Ammon's horn (tissue), 1 donor: ENCODE measurements at regions not wholly inside any gene's neighbourhood (a gene's known extent, or its start where the extent isn't known, plus 50 kb on each side); places are given as distances from the start of the nearest gene placed in this dataset.

ENCODE experiments used
- DNase-seq: peaks from one replicate; pipeline ENCODE4 v3.0.0-alpha.2; 2016; ENCODE audit warnings: low spot score

DNA sequence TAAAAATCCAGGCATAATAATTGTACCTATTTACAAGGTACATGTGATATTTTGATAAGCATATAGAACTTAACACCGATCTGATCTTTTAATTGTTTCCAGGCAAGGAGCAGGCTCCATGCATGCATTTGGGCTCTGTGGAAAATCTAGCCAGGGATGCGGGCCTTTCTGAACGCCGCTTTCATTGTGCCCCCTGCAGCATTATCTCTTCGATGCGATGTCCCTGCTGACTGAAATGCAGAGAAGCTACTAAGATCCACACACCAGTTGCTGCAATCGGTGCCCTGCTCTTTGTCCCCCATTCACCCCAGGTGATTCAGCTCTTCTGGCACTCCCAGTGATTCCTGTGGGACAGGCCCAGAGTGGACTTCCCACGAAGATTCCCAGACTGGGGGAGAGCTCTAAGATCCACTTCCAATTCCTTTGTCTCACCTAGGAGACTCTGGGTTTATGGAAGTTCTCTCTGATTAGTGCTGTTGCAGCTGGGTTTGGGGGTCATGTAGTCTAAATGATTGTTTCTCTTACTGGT is 254.3 kb upstream of the AGA start:
- DNase-seq: no peak

DNA sequence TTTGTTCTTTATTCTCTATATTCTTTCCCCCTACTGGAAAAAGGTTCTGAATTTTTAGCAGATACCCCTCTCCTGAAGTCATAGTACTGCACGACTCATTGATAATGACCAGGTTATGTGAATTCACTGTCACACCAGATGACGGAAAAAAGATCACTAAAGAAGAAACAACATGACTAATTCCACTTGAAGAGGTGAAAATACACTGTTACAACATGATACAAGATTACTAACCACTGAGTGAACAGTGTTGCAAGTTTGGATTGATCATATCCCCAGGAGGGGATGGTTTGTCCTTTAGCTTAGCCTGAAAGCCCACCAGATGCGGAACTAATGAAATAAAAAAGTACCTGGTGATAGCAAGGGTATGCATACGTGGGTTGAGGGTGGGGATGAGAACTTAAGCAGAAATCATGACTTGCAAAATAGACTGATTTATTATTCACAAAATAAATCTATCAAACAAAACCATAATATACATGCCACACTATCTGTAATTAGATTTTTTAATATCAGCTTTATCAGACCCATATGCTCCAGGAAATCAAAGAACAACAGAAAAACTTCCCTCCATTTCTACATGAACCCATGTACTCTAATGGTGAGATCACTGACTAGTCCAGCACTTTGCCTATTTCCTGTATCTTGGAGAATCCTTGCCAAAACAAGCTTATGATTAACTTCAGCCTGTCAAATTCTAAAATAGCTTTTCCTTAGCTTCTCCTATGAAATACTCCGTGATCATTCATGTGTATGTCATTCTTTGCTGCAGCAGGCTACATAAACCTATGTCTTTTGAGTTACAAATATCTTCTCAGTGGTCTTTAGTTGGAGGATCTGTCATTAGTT is 257.4 kb upstream of the AGA start:
- DNase-seq: no peak

DNA sequence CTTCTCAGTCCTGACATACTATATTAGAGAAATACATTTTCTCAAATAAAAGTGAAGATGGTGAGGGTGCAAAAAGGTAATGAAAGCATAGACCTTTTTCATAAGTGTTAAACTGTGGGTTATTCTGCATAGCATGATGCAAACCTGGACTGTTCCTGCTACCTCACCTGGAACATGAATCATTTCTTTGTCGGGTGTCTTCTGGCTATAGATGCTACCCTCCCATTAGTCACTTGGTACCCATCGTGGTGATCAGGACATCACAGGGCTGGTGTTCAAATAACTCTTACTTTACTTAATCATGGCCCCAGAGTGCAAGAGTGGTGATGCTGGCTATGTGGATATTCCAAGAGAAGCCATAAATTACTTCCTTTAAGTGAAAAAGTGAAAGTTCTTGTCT is 264.7 kb upstream of the AGA start:
- DNase-seq: no peak

DNA sequence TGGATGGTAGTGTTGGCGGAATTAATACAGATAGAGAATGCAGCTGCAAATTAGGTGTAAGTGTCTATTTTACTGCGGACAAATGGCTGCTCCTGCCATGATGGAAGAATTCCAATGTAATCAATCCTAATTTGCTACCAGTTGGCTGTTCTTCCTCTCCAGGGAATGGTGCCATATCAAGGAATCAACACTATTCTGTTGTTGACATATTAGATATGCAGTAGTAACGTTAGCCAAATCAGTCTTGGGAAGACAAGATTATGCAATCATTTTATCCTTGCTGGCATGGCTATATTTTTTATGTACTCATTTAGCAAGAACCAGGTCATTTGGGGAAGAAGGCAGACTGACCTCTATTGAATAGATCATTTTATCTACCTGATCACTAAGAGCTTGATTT is 271.2 kb upstream of the AGA start:
- no peak for DNase-seq

DNA sequence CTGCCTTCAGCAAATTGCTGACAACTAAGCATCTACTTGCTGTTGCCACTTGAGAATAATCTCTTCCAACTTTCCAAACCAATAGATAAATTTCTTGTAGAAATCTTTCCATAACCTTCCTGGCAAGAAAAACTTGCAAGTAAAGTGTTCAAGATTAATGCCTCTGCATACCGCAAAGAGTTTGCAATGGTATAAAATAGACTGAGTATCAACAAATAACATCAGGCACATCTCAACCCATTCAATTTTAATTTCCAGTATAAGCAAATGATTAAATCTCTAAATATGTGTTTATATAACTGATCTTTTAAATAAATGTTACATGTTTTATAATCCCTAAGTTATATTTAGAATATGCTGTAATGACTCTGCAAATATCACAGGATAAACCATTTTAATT is 275.2 kb upstream of the AGA start:
- no peak for DNase-seq

DNA sequence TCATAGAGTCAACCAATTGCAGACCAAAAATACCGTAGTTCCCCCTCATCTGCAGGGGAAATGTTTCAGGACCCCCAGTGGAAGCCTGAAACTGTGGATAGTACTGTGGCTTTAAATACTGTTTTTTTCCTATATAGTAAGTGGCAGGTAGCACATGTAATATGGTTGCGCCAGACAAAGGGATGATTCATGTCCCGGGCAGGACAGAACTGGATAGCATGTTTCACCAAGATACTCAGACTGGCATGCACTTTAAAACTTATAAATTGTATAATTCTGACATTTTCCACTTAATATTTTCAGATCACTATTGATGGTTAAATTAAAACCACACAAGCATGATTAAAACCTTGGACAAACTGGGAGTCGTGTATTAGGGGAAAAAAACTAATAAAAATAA is 276.3 kb upstream of the AGA start:
- no peak for DNase-seq

DNA sequence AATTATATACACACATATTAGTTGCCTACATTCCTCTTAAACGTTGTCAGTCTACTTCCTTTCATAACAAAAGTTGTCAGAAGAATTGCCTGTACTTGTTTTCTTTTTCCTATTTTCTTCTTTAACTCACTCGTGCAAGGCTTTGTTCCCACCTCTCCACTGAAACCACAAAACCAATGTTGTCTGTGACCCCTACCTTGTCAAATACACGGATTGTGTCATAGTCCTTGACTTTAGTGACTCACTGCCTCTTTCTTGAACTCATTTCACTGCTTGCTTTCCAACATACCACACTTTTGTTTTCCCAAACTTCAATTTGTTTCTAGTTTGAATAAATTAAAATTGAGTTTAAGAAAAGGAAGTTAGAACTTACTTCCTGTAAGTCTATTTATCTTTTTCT is 283.9 kb upstream of the AGA start:
- no peak for DNase-seq

DNA sequence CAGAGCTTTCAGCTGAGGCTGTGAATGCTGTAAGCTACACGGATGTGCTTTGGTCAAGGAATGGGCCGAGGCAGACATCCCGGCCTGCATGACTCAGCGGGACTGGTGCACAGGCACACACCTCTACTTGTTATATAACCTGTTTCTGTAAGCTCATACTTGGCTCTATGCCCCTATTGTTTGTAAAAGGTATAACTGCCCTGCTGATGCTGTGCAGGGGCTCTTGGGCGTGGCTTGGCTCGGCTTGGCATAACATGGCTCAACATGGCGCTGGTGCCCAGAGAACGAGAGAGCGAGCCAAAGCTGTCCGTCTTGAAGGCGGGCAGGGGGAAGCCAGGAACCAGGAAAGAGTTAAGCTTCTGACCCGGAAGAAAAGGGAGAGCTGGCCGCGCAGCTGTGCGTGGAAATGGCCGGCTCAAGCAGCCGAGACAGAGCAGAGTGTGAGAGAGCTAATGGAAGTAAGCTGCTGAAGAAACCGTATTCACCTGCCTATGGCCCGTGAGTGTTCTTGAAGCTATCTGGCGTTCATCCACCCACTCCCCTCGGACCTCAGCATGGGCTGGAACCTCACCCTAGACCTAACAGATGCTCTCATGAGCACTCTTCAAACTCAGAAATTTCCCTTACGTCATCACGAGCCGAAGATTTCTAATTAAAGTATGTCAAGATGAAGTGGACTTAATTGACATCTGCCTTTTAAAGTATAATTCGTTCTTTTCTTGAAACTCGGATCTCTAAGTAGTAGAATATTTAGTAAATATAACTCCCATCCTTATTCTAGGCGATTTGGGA is 286.3 kb upstream of the AGA start:
- DNase-seq: no peak

DNA sequence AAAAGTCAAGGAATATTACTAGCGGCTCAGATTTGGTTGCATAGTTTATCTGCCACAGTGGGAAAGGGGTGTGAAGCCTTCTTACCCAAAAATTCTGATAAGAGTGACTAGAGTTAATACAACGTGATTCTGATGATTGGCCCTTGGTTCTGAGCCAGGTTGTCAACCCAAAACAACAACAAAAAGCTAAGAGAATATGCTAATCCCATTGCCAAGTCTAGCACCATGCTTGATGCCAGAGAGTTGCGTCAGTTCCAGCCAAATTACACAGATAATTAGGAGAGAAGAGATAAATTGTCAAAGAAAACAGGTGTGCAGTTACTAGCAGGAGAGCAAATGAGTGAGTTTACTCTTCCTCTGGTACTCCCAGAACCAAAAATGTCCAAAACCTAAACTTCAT is 287.4 kb upstream of the AGA start:
- no peak for DNase-seq

DNA sequence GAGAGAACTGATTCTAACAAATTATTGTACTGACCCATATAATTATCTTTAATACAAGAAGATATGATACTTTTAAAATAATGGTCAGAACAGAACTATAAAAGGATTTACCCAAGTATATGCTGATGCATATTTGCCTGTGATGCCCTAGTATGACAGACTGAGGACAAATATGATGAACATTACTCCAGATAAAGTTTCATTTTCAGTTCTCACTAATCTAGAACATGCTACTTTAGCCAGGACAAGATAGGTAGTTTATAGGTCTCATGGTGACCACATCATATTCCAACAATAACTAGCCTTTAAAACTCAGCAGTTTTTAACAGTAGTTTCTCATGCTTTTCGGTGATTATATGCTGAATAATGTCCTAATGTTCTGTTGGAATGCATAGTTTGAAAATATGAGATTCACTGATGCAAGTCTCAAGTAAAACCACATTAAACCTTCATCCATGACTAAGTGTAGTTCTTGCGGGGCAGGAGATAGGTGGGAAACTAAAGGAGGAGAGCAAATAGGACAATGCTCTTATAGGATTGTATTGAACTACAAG is 295.2 kb upstream of the AGA start:
- DNase-seq: no peak

DNA sequence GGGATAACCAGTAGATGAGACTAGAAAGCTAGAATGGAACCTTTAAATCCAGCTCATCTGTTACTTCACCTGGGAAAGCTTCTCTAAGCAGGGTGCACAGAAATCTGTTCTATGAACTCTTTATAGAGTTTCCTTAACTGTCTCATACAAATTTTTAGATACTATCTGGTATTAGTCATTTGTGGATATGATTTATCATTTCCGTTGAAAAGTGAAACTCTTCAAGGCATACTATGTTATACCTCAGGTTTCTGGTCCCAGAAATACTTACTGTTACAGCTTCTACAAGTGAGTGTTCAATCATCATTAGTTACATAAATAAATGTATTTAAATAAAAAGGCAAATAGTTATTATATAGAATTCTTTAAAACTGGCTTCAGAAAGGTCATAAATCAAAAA is 298.3 kb upstream of the AGA start:
- no peak for DNase-seq

DNA sequence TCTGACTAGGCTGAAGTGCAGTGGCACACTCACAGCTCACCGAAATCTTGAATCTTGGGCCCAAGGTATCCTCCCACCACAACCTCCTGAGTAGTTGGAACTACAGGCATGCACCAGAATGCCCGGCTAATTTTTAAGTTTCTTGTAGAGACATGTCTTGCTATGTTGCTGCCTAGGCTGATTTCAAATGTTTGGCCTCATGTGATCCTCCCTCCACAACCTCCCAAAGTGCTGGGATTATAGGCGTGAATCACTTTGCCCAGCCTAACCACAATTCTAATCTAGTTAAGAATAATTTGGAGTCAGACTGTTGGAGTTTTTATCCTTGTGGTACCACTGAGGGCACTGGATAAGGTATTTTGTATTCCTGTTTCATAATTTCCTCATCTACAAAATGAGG is 317.5 kb upstream of the AGA start:
- no peak for DNase-seq

DNA sequence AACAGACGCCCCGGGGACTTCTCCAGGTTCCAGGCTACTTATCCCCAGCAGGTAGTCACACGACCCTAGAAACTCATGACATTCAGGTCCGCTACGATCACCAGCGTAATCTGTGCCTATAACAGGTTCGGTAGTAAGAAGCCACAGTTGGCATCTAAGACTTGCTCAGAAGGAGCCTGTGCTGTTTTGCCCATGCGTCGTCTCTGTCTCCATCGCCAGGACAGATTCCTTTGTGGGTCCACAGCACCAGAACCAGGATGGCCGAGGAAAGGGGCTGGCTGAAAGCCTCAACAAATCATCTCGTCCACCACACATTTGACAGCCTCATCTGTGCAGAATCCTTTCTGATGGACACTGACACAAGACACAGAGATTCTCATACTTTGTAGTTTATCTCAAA is 319.5 kb upstream of the AGA start:
- DNase-seq: no peak

DNA sequence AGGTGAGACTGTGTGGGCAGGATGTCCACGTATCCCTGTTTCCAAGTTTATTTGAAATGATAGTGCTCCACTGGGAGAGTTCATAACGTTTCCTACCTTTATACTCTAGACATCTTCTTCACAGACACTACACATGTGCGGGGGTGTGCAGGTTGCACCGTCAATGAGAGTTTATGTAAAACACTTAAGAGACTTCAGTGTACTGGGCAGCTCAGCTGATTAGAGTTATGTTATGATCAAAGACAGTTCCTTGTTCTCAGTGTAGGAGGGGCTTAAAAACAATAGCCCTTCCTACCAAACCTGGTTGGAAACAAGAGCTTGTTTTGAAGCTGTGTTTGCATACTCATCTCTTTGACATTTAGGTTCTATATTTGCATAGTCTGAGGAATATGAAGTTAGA is 326.9 kb upstream of the AGA start:
- DNase-seq: no peak

DNA sequence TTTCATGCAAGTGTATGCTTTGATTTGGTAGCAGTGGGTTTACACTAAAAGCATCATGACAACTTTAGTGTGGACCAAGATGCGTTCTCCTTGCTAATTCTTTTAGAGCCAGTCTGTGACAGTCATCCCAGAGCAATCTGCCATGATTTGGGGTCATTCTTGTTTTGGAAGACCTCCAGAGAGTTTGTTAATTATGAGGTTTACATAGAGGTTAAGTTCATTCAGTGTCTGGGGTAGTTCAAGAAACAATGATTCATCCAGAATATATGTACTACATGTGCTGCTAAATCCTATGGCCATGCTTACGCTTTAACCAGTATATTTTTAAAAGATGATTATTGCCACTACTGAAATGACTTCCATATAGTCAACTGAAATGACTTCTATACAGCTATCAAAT is 328.5 kb upstream of the AGA start:
- DNase-seq: no peak

DNA sequence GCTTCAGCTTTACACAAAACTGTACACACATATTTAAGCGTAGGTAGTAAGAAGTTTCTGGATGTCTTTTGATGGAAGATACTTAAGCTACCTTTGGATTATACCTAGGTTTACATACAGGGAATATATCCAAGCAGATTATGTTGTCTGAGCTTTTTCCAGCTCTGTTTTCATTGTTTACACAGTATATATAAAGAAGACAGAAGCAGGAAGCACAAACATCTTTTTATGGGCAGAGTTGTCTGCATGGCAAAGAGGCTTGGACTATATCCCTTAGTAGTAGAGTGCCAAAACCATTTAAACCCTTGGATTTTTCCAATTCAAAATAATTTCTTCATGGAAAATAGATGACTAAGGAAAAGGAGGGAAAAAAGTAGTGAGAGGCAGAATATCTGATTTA is 329.4 kb upstream of the AGA start:
- DNase-seq: no peak

DNA sequence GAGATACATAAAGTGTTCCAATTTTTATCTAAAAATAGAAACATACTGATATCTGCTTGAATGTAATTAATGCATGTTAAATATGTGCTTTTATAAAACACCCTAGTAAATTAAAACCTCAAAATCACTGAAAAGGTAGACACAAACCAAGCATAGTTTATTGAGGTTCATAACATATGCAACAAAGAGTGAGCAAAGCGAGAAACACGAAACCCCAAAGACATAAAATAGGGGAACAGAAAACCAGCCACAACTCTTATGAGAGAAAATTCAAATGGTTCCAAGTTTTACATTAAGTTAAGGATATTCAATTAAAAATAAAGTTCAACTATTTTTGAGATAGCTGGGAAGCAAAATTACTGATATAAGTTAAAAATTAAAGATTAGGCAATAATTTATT is 336.4 kb upstream of the AGA start:
- DNase-seq: no peak

DNA sequence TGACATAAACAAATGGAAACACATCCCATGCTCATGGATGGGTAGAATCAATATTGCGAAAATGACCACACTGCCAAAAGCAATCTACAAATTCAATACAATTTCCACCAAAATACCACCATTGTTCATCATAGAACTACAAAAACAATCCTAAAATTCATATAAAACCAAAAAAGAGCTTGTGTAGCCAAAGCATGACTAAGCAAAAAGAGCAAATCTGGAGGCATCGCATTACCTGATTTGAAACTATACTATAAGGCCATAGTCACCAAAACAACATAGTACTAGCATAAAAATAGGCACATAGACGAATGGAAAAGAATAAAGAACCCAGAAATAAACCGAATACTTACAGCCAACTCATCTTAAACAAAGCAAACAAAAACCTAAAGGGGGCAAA is 342.8 kb upstream of the AGA start:
- DNase-seq: no peak

DNA sequence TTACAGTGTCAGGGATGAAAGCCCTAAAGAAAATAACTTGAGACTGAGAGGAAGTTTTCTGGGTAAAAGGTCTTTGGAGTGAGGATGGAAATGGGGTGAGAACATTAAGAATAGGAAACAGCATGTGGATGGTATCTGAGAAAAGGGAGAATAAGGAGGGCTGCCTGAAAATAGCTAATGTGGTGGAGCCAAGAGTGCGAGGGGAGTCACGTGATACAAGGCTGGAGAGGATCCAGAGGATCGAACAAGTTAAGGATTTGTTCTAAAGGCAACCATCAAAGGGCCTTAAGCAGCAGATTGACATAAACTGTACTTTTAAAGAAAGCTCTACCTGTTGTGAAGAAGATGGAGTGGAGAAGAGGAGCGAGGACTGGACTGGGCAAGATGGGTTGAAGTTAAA is 347.4 kb upstream of the AGA start:
- no peak for DNase-seq

DNA sequence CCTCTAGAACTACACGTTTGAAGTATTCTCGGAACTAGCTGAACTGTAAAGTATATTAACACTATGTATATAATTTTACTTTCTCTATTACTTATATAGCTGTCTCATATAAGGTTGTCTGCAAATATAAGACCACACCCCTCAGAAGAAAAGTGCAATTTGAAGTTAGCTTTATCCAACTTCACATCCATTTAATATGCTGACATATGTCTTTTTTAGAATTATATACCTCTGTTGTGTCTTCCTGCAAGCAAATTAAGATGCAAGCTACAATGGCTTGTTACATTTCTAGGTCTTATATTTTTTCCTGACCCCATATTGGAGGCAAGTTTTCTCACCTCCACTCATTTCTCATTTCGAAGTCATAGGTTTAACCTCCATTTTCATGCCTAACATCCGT is 349.0 kb upstream of the AGA start:
- DNase-seq: no peak

DNA sequence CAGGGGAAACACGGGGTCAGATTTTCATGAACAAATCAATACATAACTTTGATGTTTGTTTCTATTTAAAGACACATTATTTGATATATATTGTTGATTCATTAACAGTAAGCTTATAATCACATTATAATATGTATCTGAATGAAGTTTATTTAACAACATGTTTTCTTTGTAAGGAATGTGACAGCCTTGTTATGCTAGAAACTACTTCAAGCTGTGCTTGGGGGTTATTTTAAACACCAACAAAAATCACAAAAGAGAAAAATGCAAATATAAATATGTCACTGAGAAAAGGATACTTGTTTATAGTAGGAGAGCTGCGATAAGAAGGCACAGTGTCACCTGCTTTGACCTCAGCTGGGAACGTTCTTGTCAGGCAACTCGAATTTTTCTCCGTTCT is 354.6 kb upstream of the AGA start:
- no peak for DNase-seq

DNA sequence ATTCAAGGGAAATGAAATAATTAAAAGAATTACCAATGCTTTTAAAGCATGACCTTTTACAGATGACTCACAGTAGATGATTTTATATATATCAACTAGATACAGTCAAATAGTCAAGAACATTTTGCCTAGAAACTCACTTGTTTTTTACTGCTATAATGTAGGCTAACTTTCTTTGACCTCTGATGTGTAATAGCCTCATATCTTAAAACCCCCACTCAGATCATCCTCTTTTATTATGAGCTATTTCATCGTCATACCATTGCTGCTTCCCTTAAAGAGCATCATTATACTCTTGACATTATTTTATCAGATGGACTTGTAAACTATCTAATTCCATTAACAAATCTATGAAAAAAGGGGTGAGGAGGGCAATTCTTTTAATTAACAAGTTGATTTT is 355.9 kb upstream of the AGA start:
- no peak for DNase-seq

DNA sequence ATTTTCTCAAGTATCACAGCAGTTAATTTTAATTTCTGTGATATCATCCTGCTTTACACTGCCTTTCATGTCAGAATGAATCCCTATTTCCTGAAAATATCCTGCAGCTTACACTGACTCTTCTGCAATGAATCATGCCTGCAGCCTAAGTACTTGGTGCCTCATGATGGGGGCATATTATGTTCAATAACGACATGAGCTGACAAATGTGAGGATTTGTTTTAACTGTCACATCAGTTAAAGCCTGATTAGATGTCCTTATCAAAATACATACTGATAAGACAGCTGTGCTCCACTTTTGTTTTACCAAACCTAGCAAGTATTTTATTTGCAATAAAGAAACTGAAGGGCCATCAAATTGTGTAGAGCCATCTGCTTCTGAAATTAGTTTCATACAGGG is 359.9 kb upstream of the AGA start:
- no peak for DNase-seq
